ENCODE measurements at regions not wholly inside any gene's neighbourhood (a gene's known extent, or its start where the extent isn't known, plus 50 kb on each side); places are given as distances from the start of the nearest gene placed in this dataset.
"Not testable (repeated sequence)": the region's sequence is repeated elsewhere in the genome, so short reads cannot be mapped to it uniquely, and the experiment has no call there.

GRCh38 chr2:186426153-186427016, 59.7 kb upstream of the ZC3H15 start:
- Histone ChIP-seq H3K36me3 (no peaks in the 10 kb centered on the region), H3K27me3 (no peaks in the 10 kb centered on the region), H3K4me1 (peaks cover 0 to 18% (median 0%) of the 10 kb centered on the region in 4 donors), H3K4me3 (no peak overlapping the region), H3K27ac (no peak overlapping the region), H3K9me3 (no peaks in the 10 kb centered on the region)
- intact Hi-C loops (cut with DNase I; ENCODE audit: low total_unique reads) = no loop called here
- TF ChIP-seq CTCF (IDR thresholded peaks at IDR 0.05) = no peak
- no peak for DNase-seq

- H3K27ac ChIP-seq; H3K36me3 ChIP-seq; H3K4me3 ChIP-seq; H3K27me3 ChIP-seq; DNase-seq; H3K9me3 ChIP-seq; intact Hi-C loops (cut with DNase I; ENCODE audit: low total_unique reads): not testable (repeated sequence)
- H3K4me1 ChIP-seq = peaks cover 0 to 12% (median 0%) of the 10 kb centered on the region in 4 donors
Observed at GRCh38 chr2:186427017-186427350, 59.1 kb upstream of the ZC3H15 start.

- no peak overlapping the region for H3K4me3 ChIP-seq
- no peak overlapping the region for H3K27ac ChIP-seq
- intact Hi-C loops (cut with DNase I; ENCODE audit: low total_unique reads) = no loop called here
- peaks cover 0 to 9% (median 0%) of the 10 kb centered on the region in 4 donors for H3K4me1 ChIP-seq
- H3K36me3 ChIP-seq = no peaks in the 10 kb centered on the region
- no peak for TF ChIP-seq CTCF (IDR thresholded peaks at IDR 0.05)
- no peaks in the 10 kb centered on the region for H3K27me3 ChIP-seq
- DNase-seq = no peak
- no peaks in the 10 kb centered on the region for H3K9me3 ChIP-seq
Observed at GRCh38 chr2:186427970-186428369, 58.1 kb upstream of the ZC3H15 start.

- Histone ChIP-seq H3K9me3 (no peaks in the 10 kb centered on the region), H3K27me3 (no peaks in the 10 kb centered on the region)
Observed at GRCh38 chr2:186429104-186429503, 57.0 kb upstream of the ZC3H15 start.

GRCh38 chr2:186431306-186431705, 54.8 kb upstream of the ZC3H15 start:
- Histone ChIP-seq H3K4me3 (no peak overlapping the region), H3K27ac (no peak overlapping the region)
- TF ChIP-seq CTCF (IDR thresholded peaks at IDR 0.05) = no peak

More at GRCh38 chr2:186429104-186429503, 57.0 kb upstream of the ZC3H15 start:
- Histone ChIP-seq H3K4me1 (peaks cover 0 to 9% (median 0%) of the 10 kb centered on the region in 4 donors), H3K36me3 (peaks cover 0 to under 1% (median 0%) of the 10 kb centered on the region in 3 donors), H3K4me3 (no peak overlapping the region), H3K27ac (no peak overlapping the region)
- intact Hi-C loops (cut with DNase I; ENCODE audit: low total_unique reads) = no loop called here
- DNase-seq = no peak
- no peak for TF ChIP-seq CTCF (IDR thresholded peaks at IDR 0.05)

GRCh38 chr2:186433040-186433439, 53.0 kb upstream of the ZC3H15 start:
- peaks cover 0 to 9% (median 0%) of the 10 kb centered on the region in 4 donors for H3K4me1 ChIP-seq
- DNase-seq = no peak
- intact Hi-C loops (cut with DNase I; ENCODE audit: low total_unique reads) = no loop called here
- H3K36me3 ChIP-seq = peaks cover 0 to 20% (median 0%) of the 10 kb centered on the region in 3 donors
- TF ChIP-seq CTCF (IDR thresholded peaks at IDR 0.05) = no peak
- no peak overlapping the region for H3K4me3 ChIP-seq
- H3K27ac ChIP-seq = no peak overlapping the region
- no peaks in the 10 kb centered on the region for H3K9me3 ChIP-seq
- no peaks in the 10 kb centered on the region for H3K27me3 ChIP-seq

More at GRCh38 chr2:186431306-186431705, 54.8 kb upstream of the ZC3H15 start:
- peaks cover 0 to 15% (median 0%) of the 10 kb centered on the region in 3 donors for H3K36me3 ChIP-seq
- peaks cover 0 to 9% (median 0%) of the 10 kb centered on the region in 4 donors for H3K4me1 ChIP-seq
- no peaks in the 10 kb centered on the region for H3K9me3 ChIP-seq
- no peak for DNase-seq
- H3K27me3 ChIP-seq = no peaks in the 10 kb centered on the region
- intact Hi-C loops (cut with DNase I; ENCODE audit: low total_unique reads) = no loop called here

All from tibial artery (tissue), 4 donors.